HG03342 (cell line): ENCODE measurements at regions not wholly inside any gene's neighbourhood (a gene's known extent, or its start where the extent isn't known, plus 50 kb on each side); places are given as distances from the start of the nearest gene placed in this dataset.

ENCODE experiments used
- ATAC-seq: cut with Tn5 transposase; IDR thresholded peaks from one replicate; pipeline ENCODE4 v1.9.1; 2021; ENCODE audit warnings: mild to moderate bottlenecking, moderate library complexity; ENCODE audit not compliant: unreplicated experiment

DNA sequence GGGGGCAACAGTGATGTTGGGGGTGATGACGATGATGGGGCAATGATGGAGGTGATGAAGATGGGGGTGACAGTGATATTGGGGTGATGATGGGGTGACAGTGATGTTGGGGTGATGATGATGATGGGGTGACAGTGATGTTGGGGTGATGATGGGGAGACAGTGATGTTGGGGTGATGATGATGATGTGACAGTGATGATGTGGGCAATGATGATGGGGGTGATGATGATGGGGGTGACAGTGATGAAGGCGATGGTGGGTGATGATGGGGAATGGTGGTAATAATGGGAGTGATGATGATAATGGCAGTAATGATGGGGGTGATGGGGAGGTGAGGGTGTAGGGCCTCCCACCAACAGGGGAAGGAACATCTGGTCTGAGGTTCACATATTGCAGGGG lies 150.6 kb downstream of the ERMARD start:
- no peak for ATAC-seq

- no peak for ATAC-seq
Measured at GRCh38 chr6:169899481-169900145, 148.2 kb downstream of the ERMARD start.

GRCh38 chr6:169898788-169899480 lies 147.5 kb downstream of the ERMARD start:
- no peak for ATAC-seq

GRCh38 chr6:169897601-169898358 lies 146.4 kb downstream of the ERMARD start:
- no peak for ATAC-seq

DNA sequence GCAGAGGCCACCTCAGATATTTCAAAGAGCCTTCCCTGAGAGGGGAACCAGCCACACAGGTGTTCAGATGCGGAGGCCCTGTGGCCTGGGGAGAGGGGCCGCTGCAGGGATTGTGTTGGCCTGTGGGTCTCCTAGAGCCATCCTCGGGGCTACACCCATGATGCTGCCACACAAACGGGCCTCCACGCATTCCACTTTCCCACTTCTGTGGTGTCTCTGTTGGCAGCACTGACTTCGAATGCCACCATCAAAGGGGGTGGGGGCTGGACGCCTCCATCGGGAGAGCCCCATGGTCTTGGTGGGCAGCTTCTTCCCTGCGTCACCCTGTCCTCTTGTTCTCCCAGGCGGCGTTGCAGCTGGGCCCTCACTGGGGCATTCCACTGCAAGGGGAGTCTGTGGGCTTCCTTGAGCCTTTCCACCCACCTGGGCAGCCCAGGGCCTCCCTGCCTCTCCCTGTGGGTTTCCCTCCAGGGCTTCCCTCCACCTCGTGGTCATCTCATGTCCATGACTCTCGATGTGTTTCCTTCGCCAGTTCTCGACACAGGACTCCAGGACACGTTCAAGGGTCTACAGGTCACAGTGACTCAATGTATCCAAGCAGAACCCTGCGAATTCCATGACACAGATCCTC lies 145.5 kb downstream of the ERMARD start:
- no peak for ATAC-seq

DNA sequence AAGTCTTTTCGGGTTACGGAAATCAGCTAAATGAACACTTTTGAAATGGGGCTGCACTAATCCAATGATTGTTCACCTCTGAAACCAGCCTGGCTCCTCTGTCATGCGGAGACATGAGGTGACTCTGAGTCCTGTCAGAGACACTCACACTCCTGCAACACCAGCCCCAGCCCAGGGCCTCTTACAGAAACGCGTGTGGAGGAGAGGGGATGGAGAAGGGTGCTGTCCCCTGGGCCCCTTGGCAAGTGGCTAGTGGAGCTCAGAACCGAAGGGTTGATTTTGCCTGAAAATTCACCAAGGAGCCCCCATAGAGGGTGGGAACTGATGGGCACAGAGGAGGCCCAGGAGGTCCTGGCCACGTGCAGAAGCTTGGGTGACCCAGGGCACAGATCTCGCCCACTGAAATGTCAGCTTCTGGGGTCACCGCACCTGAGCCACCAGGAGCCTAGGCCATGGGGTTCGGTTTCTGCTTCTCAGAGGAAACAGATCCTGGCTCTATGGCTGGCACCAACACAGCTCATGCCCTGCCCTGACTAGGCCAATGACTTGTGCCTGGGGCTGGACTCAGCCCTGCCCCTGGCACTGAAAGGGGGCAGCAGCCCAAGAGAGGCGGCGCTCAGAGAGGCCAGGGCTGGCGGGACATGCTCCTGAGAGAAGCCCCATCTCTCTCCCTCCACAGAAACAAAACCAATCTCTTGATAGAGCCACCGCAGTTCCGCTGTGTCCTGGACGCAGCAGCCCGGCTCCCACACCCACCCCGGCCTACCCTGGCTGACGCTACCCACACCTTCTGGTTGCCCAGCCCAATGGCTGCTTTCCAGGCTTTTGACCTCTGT lies 144.7 kb downstream of the ERMARD start:
- ATAC-seq: no peak

- no peak for ATAC-seq
Measured at GRCh38 chr6:169895000-169895759, 143.8 kb downstream of the ERMARD start.

GRCh38 chr6:169894377-169894960 lies 143.0 kb downstream of the ERMARD start:
- no peak for ATAC-seq

DNA sequence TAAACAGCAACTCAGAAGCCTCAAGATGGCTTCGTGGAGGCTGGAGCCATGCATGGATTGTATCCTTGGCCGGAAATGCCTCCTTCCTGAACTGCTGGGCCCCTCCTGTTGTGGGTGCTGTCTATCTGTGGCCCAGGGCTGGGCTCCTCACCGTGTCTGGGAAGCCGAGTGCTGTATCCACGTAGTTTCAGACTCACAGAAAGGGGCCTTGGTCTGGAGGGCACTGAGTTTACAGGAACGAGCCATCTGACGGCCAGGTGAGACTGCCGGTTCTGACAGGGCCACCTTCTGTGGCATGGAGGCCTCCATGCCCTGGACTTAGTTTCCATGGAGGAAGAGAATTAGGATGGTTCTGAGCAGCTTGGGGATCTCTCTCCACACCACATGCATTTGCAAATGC lies 142.2 kb downstream of the ERMARD start:
- no peak for ATAC-seq

DNA sequence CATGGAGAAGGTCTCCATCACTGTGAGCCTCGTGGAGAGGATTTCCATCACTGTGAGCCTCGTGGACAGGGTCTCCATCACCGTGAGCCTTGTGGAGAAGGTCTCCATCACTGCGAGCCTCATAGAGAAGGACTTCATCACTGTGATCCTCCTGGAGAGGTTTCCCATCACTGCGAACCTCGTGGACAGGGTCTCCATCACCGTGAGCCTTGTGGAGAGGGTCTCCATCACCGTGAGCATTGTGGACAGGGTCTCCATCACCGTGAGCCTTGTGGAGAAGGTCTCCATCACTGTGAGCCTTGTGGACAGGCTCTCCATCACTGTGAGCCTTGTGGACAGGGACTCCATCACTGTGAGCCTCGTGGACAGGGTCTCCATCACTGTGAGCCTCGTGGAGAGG lies 140.4 kb downstream of the ERMARD start:
- ATAC-seq: no peak

- no peak for ATAC-seq
Measured at GRCh38 chr6:169891421-169891820, 140.0 kb downstream of the ERMARD start.

DNA sequence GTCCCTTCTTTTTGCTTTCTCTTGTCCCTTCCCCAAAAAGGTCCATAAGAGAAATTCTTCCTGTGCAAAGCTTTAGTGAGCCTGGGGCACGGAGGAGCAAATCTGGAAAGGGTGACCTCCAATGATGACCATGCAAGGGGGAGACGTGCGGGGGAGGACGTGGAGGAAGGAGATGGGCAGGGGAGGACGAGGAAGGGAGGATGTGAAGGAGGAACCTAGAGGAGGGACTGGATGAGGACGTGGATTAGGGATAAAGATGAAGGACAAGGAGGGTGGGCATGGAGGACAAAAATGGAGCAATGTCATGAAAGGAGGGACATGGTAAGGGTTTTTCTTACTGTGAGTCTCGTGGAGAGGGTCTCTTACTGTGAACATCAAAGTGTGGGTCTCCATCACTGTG lies 139.5 kb downstream of the ERMARD start:
- no peak for ATAC-seq

GRCh38 chr6:169890049-169890448 lies 138.6 kb downstream of the ERMARD start:
- ATAC-seq: no peak

GRCh38 chr6:169887529-169888140 lies 136.2 kb downstream of the ERMARD start:
- ATAC-seq: no peak

DNA sequence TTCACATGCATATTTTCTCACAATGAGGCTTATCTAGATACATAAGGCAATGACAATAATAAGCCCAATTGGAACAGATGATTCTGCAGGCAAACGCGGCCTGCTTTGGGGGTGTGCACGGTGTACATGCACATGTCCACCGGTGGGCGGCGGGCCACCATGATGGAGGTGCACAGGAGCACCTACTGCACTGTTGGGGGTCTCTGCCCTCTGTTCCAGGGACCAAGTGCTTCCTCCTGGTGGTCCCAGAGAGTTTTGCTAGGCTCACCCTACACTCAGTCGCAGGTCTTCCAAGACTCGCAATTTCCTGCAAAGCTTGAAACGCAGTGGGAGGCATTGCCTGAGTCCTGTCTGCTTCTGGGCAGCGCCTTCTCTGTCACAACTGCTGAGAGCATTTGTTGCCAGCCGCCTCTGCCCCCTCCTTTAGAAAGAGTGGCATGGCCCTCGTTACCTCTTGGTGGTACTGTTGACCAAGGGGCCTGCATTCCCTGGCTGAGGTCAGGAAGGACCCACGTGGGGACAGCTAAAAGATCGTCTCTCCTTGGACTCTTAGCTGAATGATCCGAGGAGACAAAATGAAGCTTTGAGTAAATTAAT lies 135.3 kb downstream of the ERMARD start:
- no peak for ATAC-seq

DNA sequence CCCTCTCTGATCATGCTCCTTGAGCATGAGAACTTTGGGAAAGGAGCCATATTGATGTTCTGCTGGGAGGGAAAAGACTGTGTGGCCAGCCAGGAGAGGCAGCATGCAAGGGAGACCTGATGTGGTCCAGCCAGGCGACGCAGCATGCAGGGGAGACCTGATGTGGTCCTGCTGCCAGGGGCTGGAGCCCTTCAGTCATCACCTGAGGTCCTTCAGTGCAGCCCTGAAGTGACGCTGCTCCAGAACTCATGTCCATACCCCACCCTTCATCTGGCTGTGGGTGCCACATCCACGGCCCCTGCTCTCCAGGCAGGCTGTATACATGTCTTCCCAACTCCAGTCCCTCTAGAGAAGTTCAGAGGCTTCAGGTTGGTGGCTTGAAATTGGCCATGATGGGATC lies 134.4 kb downstream of the ERMARD start:
- ATAC-seq: no peak

DNA sequence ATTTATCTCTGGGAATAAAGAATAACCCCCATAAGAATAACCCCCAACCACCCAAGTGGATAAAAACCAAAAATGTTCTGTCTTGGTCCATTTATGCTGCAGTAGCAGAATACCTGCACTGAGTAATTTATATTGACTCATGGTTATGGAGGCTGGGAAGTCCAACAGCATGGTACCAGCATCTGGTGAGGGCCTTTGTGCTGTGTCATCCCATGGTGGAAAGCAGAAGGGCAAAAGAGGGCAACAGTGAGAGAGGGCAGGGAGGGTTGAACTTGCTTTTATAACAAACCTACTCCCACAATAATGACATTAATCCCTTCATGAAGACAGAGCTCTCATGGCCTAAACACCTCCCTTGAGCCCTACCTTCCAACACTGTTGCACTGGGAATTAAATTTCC lies 133.7 kb downstream of the ERMARD start:
- ATAC-seq: no peak

DNA sequence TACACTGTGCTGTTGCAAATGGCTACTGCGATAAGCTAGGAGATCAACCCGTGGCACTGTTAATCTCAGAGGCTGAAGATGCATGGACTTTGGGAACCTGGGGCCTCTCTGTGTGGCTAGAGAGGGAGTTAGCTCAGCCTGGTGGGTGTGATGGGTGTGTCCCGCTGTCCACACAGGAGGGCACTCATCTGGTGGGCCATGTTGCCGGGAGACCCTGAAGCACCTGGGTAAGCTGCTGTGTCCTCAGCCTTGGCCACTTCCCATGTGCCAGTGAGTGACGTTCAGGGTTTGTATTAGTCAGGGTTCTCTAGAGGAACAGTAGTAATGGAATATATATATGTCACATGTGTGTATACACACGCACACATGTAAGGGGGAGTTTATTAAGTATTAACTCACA lies 132.7 kb downstream of the ERMARD start:
- no peak for ATAC-seq

DNA sequence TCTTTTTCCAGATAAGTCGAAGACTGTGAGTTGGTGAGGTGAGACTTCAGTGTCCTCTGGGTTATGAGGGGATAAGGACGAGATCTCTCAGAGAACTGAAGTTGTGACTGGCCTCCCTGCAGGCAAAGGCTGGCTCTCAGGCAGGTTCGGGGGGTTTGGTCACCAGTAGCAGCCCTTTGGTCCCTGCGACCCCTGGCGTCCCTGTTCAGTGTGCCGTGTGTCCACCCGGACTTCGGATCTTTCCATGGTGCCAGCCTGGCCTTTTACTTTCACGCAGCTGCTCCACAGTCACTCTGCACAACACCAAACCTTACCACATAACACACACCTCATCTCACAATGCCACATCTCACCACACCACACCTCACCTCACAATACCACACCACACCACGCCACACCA lies 131.9 kb downstream of the ERMARD start:
- ATAC-seq: no peak
